ENCODE measurements at regions not wholly inside any gene's neighbourhood (a gene's known extent, or its start where the extent isn't known, plus 50 kb on each side); places are given as distances from the start of the nearest gene placed in this dataset.

- Mint-ChIP-seq H3K9me3 (peaks cover 2% of the 10 kb centered on the region), H3K27me3 (peaks cover 13% of the 10 kb centered on the region), H3K27ac (no peak overlapping the region), H3K36me3 (no peaks in the 10 kb centered on the region), H3K4me3 (no peak overlapping the region), H3K4me1 (no peaks in the 10 kb centered on the region)
- no peak for DNase-seq
- CTCF ChIA-PET, result no interaction called here
These were observed 162.7 kb downstream of the ANKRD60 start for GRCh38 chr20:58065508-58066361.

- no peak overlapping the region for H3K4me3 Mint-ChIP-seq
- no peaks in the 10 kb centered on the region for H3K4me1 Mint-ChIP-seq
- peaks cover 2% of the 10 kb centered on the region for H3K9me3 Mint-ChIP-seq
- no peak for DNase-seq
- CTCF ChIA-PET, result no interaction called here
- H3K36me3 Mint-ChIP-seq, result no peaks in the 10 kb centered on the region
- H3K27ac Mint-ChIP-seq, result no peak overlapping the region
- peaks cover 5% of the 10 kb centered on the region for H3K27me3 Mint-ChIP-seq
These were observed 163.9 kb downstream of the ANKRD60 start for GRCh38 chr20:58064411-58065010.

GRCh38 chr20:58059260-58059544, 169.3 kb downstream of the ANKRD60 start:
- Mint-ChIP-seq H3K4me3 (no peak overlapping the region), H3K4me1 (no peaks in the 10 kb centered on the region), H3K36me3 (no peaks in the 10 kb centered on the region), H3K27me3 (peaks cover 15% of the 10 kb centered on the region), H3K9me3 (peaks cover 2% of the 10 kb centered on the region), H3K27ac (no peak overlapping the region)
- DNase-seq, result no peak
- CTCF ChIA-PET, result no interaction called here

GRCh38 chr20:58058421-58059259, 169.8 kb downstream of the ANKRD60 start:
- CTCF ChIA-PET, result no interaction called here
- no peaks in the 10 kb centered on the region for H3K36me3 Mint-ChIP-seq
- H3K4me3 Mint-ChIP-seq, result no peak overlapping the region
- no peaks in the 10 kb centered on the region for H3K4me1 Mint-ChIP-seq
- peaks cover 15% of the 10 kb centered on the region for H3K27me3 Mint-ChIP-seq
- H3K27ac Mint-ChIP-seq, result no peak overlapping the region
- no peak for DNase-seq
- H3K9me3 Mint-ChIP-seq, result peaks cover 2% of the 10 kb centered on the region

- no peak overlapping the region for H3K27ac Mint-ChIP-seq
- no peaks in the 10 kb centered on the region for H3K4me1 Mint-ChIP-seq
- H3K9me3 Mint-ChIP-seq, result peaks cover 1% of the 10 kb centered on the region
- peaks cover 15% of the 10 kb centered on the region for H3K27me3 Mint-ChIP-seq
- H3K4me3 Mint-ChIP-seq, result no peak overlapping the region
- CTCF ChIA-PET, result no interaction called here
- H3K36me3 Mint-ChIP-seq, result no peaks in the 10 kb centered on the region
- DNase-seq, result no peak
These were observed 171.3 kb downstream of the ANKRD60 start for GRCh38 chr20:58056921-58057686.

GRCh38 chr20:58056021-58056591, 172.3 kb downstream of the ANKRD60 start:
- no peak overlapping the region for H3K4me3 Mint-ChIP-seq
- H3K36me3 Mint-ChIP-seq, result no peaks in the 10 kb centered on the region
- CTCF ChIA-PET, result no interaction called here
- no peak overlapping the region for H3K27ac Mint-ChIP-seq
- H3K27me3 Mint-ChIP-seq, result peaks cover 15% of the 10 kb centered on the region
- H3K4me1 Mint-ChIP-seq, result no peaks in the 10 kb centered on the region
- H3K9me3 Mint-ChIP-seq, result peaks cover 6% of the 10 kb centered on the region
- DNase-seq, result no peak

- Mint-ChIP-seq H3K4me3 (no peak overlapping the region), H3K36me3 (no peaks in the 10 kb centered on the region), H3K4me1 (no peaks in the 10 kb centered on the region), H3K27ac (no peak overlapping the region), H3K9me3 (peaks cover 6% of the 10 kb centered on the region), H3K27me3 (peaks cover 15% of the 10 kb centered on the region)
- CTCF ChIA-PET, result no interaction called here
- no peak for DNase-seq
These were observed 173.6 kb downstream of the ANKRD60 start for GRCh38 chr20:58054780-58055373.

GRCh38 chr20:58054082-58054779, 174.2 kb downstream of the ANKRD60 start:
- H3K4me1 Mint-ChIP-seq, result no peaks in the 10 kb centered on the region
- no peak overlapping the region for H3K27ac Mint-ChIP-seq
- CTCF ChIA-PET, result no interaction called here
- DNase-seq, result no peak
- H3K4me3 Mint-ChIP-seq, result no peak overlapping the region
- peaks cover 12% of the 10 kb centered on the region for H3K27me3 Mint-ChIP-seq
- H3K36me3 Mint-ChIP-seq, result no peaks in the 10 kb centered on the region
- H3K9me3 Mint-ChIP-seq, result peaks cover 6% of the 10 kb centered on the region

- CTCF ChIA-PET, result no interaction called here
- Mint-ChIP-seq H3K9me3 (peaks cover 6% of the 10 kb centered on the region), H3K36me3 (no peaks in the 10 kb centered on the region), H3K27me3 (peaks cover 6% of the 10 kb centered on the region), H3K27ac (no peak overlapping the region), H3K4me3 (no peak overlapping the region), H3K4me1 (no peaks in the 10 kb centered on the region)
- no peak for DNase-seq
These were observed 174.9 kb downstream of the ANKRD60 start for GRCh38 chr20:58053391-58054055.

- Mint-ChIP-seq H3K4me1 (no peaks in the 10 kb centered on the region), H3K9me3 (peaks cover 6% of the 10 kb centered on the region), H3K36me3 (no peaks in the 10 kb centered on the region), H3K27me3 (no peaks in the 10 kb centered on the region), H3K27ac (no peak overlapping the region), H3K4me3 (no peak overlapping the region)
- no peak for DNase-seq
- CTCF ChIA-PET, result no interaction called here
These were observed 177.1 kb downstream of the ANKRD60 start for GRCh38 chr20:58051367-58051766.

GRCh38 chr20:58048096-58048702, 180.3 kb downstream of the ANKRD60 start:
- Mint-ChIP-seq H3K4me3 (no peak overlapping the region), H3K9me3 (peaks cover 6% of the 10 kb centered on the region), H3K27me3 (no peaks in the 10 kb centered on the region), H3K4me1 (no peaks in the 10 kb centered on the region), H3K36me3 (no peaks in the 10 kb centered on the region), H3K27ac (no peak overlapping the region)
- DNase-seq, result peak; percentile 25
- CTCF ChIA-PET, result no interaction called here

- Mint-ChIP-seq H3K9me3 (no peaks in the 10 kb centered on the region), H3K4me3 (no peak overlapping the region), H3K4me1 (no peaks in the 10 kb centered on the region), H3K36me3 (no peaks in the 10 kb centered on the region), H3K27me3 (no peaks in the 10 kb centered on the region), H3K27ac (no peak overlapping the region)
- CTCF ChIA-PET, result no interaction called here
- DNase-seq, result no peak
These were observed 182.1 kb downstream of the ANKRD60 start for GRCh38 chr20:58046311-58046710.

GRCh38 chr20:58045579-58045978, 182.9 kb downstream of the ANKRD60 start:
- no peak overlapping the region for H3K27ac Mint-ChIP-seq
- no peaks in the 10 kb centered on the region for H3K27me3 Mint-ChIP-seq
- no peaks in the 10 kb centered on the region for H3K9me3 Mint-ChIP-seq
- no peaks in the 10 kb centered on the region for H3K4me1 Mint-ChIP-seq
- no peak for DNase-seq
- CTCF ChIA-PET, result no interaction called here
- no peak overlapping the region for H3K4me3 Mint-ChIP-seq
- no peaks in the 10 kb centered on the region for H3K36me3 Mint-ChIP-seq
